Activated B cell treated with CpG ODN at 0.5 μM for 24 hours (primary cell): ENCODE measurements at regions not wholly inside any gene's neighbourhood (a gene's known extent, or its start where the extent isn't known, plus 50 kb on each side); places are given as distances from the start of the nearest gene placed in this dataset.

Experiments used
- ATAC-seq: fragments of 200-7000 bp; cut with Tn5 transposase; one replicate; pipeline ENCODE4 v1.10.0; 2021; ENCODE audit warnings: low read depth, mild to moderate bottlenecking, moderate library complexity
- CTCF ChIA-PET: fragments of 350-600 bp; sonication (Branson Sonifier 250); formaldehyde crosslinking; loops from one replicate; lab custom pipeline; 2021; ENCODE audit warnings: antibody characterized with exemption; lab: Charles Lee
- POLR2A ChIA-PET: fragments of 350-600 bp; sonication (Branson Sonifier 250); formaldehyde crosslinking; loops from one replicate; lab custom pipeline; 2021; ENCODE audit warnings: antibody characterized with exemption; lab: Charles Lee
- DNase-seq: peaks from one replicate; pipeline ENCODE4 v3.0.0; 2022
- H3K27ac Mint-ChIP-seq: one replicate; pipeline ENCODE4 v1.8.0; 2020; ENCODE audit warnings: mixed read lengths
- H3K27me3 Mint-ChIP-seq: one replicate; pipeline ENCODE4 v1.8.0; 2021; ENCODE audit warnings: mixed read lengths
- H3K36me3 Mint-ChIP-seq: one replicate; pipeline ENCODE4 v1.8.0; 2021; ENCODE audit warnings: low read depth, mixed read lengths
- H3K4me1 Mint-ChIP-seq: one replicate; pipeline ENCODE4 v1.8.0; 2021; ENCODE audit warnings: mixed read lengths
- H3K4me3 Mint-ChIP-seq: one replicate; pipeline ENCODE4 v1.8.0; 2020; ENCODE audit warnings: mild to moderate bottlenecking, mixed read lengths
- H3K9me3 Mint-ChIP-seq: one replicate; pipeline ENCODE4 v1.8.0; 2020; ENCODE audit warnings: mixed read lengths
- intact Hi-C: fragments of 100-400 bp; cut with micrococcal nuclease; formaldehyde crosslinking; loops from one replicate; pipeline ENCODE4 v1.15.1; 2024
- TF ChIP-seq, protein P1 (sequence below): fragments of 200-600 bp; IDR thresholded peaks from one replicate; pipeline ENCODE4 v1.8.0; 2022; ENCODE audit warnings: antibody characterized with exemption, mild to moderate bottlenecking

DNA sequence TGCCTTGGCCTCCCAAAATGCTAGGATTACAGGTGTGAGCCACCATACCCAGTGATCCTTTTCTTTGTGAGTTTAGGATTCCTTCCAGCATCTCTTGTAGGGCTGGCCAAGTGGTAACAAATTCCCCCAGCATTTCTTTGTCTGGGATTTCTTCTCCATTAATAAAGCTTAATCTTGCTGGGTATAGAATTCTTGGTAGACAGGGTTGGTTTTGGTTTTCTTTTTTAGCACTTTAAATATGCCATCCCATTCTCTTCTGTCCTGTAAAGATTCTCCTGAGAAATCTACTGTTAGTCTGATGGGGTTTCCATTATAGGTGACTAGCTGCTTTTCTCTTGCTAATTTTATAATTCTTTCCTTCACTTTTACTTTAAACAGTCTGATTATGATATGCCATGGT, 173.0 kb upstream of the TOM1L1 start:
- no peaks in the 10 kb centered on the region for H3K27me3 Mint-ChIP-seq
- H3K4me3 Mint-ChIP-seq: no peak overlapping the region
- H3K36me3 Mint-ChIP-seq: no peaks in the 10 kb centered on the region
- H3K27ac Mint-ChIP-seq: no peak overlapping the region
- H3K4me1 Mint-ChIP-seq: no peaks in the 10 kb centered on the region
- DNase-seq (no peak), ATAC-seq (no peak)
- H3K9me3 Mint-ChIP-seq: peaks cover 30% of the 10 kb centered on the region
- POLR2A ChIA-PET: no interaction called here
- CTCF ChIA-PET: no interaction called here
- TF ChIP-seq, protein P1, sequence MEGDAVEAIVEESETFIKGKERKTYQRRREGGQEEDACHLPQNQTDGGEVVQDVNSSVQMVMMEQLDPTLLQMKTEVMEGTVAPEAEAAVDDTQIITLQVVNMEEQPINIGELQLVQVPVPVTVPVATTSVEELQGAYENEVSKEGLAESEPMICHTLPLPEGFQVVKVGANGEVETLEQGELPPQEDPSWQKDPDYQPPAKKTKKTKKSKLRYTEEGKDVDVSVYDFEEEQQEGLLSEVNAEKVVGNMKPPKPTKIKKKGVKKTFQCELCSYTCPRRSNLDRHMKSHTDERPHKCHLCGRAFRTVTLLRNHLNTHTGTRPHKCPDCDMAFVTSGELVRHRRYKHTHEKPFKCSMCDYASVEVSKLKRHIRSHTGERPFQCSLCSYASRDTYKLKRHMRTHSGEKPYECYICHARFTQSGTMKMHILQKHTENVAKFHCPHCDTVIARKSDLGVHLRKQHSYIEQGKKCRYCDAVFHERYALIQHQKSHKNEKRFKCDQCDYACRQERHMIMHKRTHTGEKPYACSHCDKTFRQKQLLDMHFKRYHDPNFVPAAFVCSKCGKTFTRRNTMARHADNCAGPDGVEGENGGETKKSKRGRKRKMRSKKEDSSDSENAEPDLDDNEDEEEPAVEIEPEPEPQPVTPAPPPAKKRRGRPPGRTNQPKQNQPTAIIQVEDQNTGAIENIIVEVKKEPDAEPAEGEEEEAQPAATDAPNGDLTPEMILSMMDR: no peak
- intact Hi-C loops: no loop called here

DNA sequence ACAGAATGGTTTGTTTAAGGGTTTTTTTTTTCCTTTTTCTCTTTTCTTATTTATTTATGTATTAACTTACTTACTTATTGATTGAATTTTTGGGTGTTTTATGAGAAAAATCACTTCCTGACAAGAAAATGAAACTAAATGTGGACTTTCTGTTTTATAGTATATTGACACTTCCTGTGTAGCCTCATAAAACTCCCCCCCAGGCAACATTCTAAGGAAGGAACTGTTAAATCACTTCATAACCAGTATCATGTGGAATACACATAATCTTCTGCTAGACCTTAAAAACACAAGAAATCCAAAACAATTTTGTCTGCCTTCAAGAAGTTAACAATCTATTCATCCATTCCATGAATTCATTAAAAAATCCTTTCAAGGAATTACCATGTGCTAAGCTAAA, 164.1 kb upstream of the TOM1L1 start:
- peaks cover 21% of the 10 kb centered on the region for H3K9me3 Mint-ChIP-seq
- ATAC-seq: no peak
- TF ChIP-seq, protein P1: no peak
- no peak overlapping the region for H3K4me3 Mint-ChIP-seq
- no peak for DNase-seq
- H3K27me3 Mint-ChIP-seq: no peaks in the 10 kb centered on the region
- ChIA-PET POLR2A (no interaction called here), CTCF (no interaction called here)
- no peaks in the 10 kb centered on the region for H3K4me1 Mint-ChIP-seq
- H3K36me3 Mint-ChIP-seq: no peaks in the 10 kb centered on the region
- intact Hi-C loops: no loop called here
- no peak overlapping the region for H3K27ac Mint-ChIP-seq

GRCh38 chr17:54738496-54738895, 162.2 kb upstream of the TOM1L1 start:
- Mint-ChIP-seq H3K4me3 (no peak overlapping the region), H3K4me1 (no peaks in the 10 kb centered on the region), H3K27me3 (no peaks in the 10 kb centered on the region), H3K36me3 (no peaks in the 10 kb centered on the region), H3K27ac (no peak overlapping the region), H3K9me3 (peaks cover 9% of the 10 kb centered on the region)
- TF ChIP-seq, protein P1: no peak
- intact Hi-C loops: no loop called here
- ChIA-PET POLR2A (no interaction called here), CTCF (no interaction called here)
- no peak for ATAC-seq
- DNase-seq: no peak

DNA sequence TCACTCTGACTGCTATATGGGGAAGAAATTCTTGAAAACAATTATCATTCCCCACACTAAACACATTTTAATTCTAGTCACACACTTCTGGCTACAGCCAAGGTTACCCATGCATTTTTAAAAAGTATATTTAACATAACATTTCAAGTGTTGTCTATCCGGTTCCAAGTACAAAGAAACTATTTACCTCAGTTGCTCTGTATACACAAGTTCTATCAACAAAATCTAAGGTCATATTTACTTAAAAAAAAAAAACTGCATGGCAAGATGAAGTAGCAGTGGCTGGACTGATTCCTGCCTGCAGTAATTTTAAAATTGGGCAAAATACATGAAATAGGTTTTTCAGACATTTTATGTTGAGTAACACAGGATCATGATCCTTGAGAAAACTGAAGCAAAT, 155.9 kb upstream of the TOM1L1 start:
- Mint-ChIP-seq H3K27ac (no peak overlapping the region), H3K4me1 (no peaks in the 10 kb centered on the region), H3K27me3 (no peaks in the 10 kb centered on the region), H3K9me3 (peaks cover 20% of the 10 kb centered on the region), H3K36me3 (no peaks in the 10 kb centered on the region), H3K4me3 (no peak overlapping the region)
- ChIA-PET CTCF (no interaction called here), POLR2A (no interaction called here)
- no peak for DNase-seq
- TF ChIP-seq, protein P1: no peak
- ATAC-seq: no peak
- intact Hi-C loops: no loop called here

DNA sequence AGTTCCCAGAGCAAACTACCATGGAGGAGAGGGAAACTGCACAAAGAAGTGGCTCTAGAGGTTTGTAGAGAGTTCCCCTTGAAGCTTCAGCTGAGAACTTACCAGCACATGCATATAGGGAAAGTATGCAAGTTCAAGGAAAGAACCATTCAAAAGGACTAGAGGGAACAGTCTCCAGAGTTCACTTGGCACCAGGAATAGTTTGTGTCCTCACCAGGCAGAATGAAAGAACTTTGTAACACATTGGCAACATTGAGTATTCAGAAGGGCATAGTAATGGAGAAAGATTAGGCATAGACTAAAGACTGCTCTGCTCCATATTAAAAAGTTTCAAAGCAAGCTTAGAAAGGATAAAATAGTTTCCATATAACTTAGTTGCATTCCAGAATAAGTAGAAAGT, 155.4 kb upstream of the TOM1L1 start:
- Mint-ChIP-seq H3K9me3 (peaks cover 20% of the 10 kb centered on the region), H3K4me1 (no peaks in the 10 kb centered on the region), H3K27me3 (no peaks in the 10 kb centered on the region), H3K36me3 (no peaks in the 10 kb centered on the region), H3K4me3 (no peak overlapping the region), H3K27ac (no peak overlapping the region)
- TF ChIP-seq, protein P1: no peak
- intact Hi-C loops: no loop called here
- no peak for DNase-seq
- ChIA-PET CTCF (no interaction called here), POLR2A (no interaction called here)
- no peak for ATAC-seq
